ENCODE measurements at regions not wholly inside any gene's neighbourhood (a gene's known extent, or its start where the extent isn't known, plus 50 kb on each side); places are given as distances from the start of the nearest gene placed in this dataset.

DNA sequence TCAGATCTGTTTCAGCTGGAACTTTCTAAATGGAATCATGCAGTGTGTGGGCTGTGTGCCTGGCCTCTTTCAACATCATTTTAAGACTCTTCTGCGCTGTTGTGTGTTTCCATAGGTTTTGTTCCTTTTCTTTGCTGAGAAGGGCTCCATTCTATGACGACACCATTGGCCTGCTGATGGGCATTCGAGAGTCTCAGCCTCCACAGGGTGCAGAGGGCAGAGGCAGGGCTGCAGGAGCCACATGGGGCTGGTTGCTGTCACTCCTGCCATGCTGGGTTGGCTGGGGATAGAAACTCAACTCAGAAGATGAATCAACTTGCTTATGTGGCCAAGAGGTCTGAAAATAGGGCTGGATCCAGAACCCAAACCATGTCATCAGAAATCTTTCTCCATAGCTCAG is 68.5 kb upstream of the SLCO4A1 start:
- TF ChIP-seq POLR2AphosphoS5 (IDR thresholded peaks at IDR 0.05) (no peak), CTCF (IDR thresholded peaks at IDR 0.05) (no peak), POLR2A (IDR thresholded peaks at IDR 0.05) (no peak)
